Activated T-cell treated with anti-CD3 and anti-CD28 coated beads for 1 hour (primary cell): ENCODE measurements at regions not wholly inside any gene's neighbourhood (a gene's known extent, or its start where the extent isn't known, plus 50 kb on each side); places are given as distances from the start of the nearest gene placed in this dataset.
"Not testable (repeated sequence)": the region's sequence is repeated elsewhere in the genome, so short reads cannot be mapped to it uniquely, and the experiment has no call there.

Source experiments
- DNase-seq: peaks from one replicate; pipeline ENCODE4 v3.0.0-alpha.2; 2020; ENCODE audit warnings: low read depth

GRCh38 chr3:176328666-176329065 is 868.6 kb downstream of the TBL1XR1 start:
- DNase-seq, result no peak

GRCh38 chr3:176328198-176328597 is 869.1 kb downstream of the TBL1XR1 start:
- no peak for DNase-seq

DNA sequence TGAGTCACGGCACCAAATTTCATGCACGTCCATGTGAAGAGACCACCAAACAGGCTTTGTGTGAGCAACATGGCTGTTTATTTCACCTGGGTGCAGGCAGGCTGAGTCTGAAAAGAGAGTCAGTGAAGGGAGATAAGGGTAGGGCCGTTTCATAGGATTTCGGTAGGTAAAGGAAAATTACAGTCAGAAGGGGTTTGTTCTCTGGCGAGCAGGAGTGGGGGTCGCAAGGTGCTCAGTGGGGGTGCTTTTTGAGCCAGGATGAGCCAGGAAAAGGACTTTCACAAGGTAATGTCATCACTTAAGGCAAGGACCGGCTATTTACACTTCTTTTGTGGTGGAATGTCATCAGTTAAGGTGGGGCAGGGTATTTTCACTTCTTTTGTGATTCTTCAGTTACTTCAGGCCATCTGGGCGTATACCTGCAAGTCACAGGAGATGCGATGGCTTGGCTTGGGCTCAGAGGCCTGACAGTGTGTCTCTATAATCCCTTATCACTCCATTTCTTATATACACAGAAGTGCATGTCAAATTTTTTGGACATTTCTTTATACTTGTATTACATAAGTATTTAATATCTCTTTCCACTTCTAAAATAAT is 870.3 kb downstream of the TBL1XR1 start:
- not testable (repeated sequence) for DNase-seq

GRCh38 chr3:176321532-176321931 is 875.8 kb downstream of the TBL1XR1 start:
- not testable (repeated sequence) for DNase-seq

DNA sequence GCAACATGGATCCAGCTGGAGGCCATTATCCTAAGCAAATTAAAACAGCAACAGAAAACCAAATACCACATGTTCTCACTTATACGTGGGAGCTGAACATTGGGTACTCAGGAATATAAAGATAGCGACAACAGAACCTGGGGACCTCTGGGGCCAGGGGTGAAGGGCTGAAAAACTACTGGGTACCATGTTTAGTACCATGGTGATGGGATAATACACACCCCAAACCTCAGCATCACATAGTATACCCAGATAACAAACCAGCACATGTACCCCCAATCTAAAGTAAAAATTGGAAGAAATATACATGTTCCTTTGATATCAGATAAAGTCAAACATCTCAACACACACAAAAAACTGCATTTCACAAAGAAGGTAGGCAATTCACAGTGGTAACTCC is 876.2 kb downstream of the TBL1XR1 start:
- DNase-seq, result no peak

- DNase-seq, result no peak
Observed at GRCh38 chr3:176313426-176313825, 883.9 kb downstream of the TBL1XR1 start.

- DNase-seq, result no peak
Observed at GRCh38 chr3:176310641-176311040, 886.6 kb downstream of the TBL1XR1 start.

DNA sequence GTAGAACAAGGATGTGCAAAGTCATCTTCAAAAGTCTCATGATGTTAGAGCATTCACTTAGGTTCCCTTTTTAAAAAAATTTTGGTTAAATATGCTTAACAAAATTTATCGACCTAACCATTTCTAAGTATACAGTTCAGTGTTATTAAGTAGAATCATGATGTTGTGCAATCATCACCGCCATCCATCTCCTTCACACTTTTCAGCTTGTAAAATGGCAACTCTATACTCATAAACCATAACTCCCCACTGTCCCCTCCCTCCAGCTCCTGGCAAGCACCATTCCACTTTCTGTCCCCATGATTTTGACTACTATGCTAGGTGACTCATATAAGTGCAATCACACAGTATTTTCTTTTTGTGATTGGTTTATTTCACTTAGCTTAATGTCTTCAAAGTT is 895.0 kb downstream of the TBL1XR1 start:
- DNase-seq, result no peak

GRCh38 chr3:176296066-176296597 is 901.1 kb downstream of the TBL1XR1 start:
- DNase-seq, result no peak

DNA sequence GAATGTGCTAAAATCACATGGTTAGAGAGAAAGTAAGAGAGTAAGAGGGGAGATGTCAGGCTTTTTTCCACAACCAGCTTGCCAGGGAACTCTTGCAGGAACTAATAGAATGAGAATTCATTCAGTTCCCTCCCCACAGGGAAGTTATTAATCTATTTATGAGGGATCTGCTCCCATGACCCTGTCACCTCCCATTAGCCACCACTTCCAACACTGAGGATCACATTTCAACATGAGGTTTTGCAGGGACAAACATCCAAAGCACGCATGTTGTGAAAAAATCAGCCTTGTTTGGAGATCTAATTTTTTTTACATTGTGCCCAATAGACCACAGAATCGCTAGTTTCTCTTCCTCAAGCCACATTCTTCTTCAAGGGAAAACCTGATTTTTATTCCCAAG is 904.0 kb downstream of the TBL1XR1 start:
- DNase-seq, result no peak

GRCh38 chr3:176286476-176287085 is 910.7 kb downstream of the TBL1XR1 start:
- DNase-seq, result no peak

GRCh38 chr3:176275538-176275937 is 921.7 kb downstream of the TBL1XR1 start:
- no peak for DNase-seq

DNA sequence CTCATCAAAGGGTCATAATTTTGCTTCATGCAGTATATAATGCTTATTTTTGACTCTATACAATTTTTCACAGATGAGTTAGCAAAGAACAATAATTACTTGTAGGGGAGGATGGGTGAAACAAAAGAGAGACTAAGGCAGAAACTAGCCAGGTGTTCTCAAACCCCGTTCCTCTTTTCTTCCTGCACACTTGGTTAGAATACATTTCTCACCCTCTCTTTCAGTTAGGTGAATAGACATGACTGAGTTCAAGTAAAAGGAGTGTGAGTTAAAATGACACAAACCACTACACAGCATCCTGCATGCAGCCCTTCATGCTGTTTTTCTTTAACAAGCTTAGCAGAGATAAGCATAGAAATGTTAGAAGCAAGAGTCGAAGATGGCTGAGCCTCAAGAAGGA is 922.2 kb downstream of the TBL1XR1 start:
- DNase-seq, result no peak

DNA sequence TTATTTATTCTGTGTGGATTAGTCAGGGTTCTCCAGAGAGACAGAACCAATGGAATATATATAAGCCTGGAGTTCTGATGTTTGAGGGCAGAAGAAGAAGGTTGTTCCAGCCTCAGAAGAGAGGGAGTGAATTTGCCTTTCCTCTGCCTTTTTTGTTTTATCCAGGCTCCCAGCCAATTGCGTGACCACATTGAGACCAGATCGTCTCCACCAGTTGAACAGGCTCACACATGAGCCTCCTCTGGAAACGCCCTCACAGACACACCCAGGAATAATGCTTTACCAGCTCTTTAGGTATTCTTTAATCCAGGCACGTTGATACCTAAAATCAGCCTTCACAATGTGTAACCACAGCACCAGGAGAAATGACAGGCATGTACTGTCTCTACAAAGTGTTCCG is 923.1 kb downstream of the TBL1XR1 start:
- DNase-seq, result no peak

DNA sequence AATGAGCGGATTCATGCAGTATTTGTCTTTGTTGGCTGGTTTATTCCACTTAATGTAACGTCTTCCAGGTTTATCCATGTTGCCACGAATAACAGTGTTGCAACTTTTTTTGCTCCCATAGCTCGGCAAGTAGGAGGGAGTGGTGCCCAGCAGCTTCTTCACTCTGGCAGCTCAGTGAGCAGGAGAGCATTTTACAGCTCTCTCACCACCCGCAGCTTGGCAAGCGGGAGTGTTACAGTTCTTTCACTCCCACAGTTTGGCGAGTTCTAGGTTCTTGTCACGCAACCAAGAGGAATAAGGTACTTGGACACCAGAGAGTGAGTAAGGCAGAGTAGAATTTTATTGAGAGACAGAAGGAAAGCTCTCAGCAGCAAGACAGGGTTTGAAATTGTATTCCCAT is 935.2 kb downstream of the TBL1XR1 start:
- no peak for DNase-seq

DNA sequence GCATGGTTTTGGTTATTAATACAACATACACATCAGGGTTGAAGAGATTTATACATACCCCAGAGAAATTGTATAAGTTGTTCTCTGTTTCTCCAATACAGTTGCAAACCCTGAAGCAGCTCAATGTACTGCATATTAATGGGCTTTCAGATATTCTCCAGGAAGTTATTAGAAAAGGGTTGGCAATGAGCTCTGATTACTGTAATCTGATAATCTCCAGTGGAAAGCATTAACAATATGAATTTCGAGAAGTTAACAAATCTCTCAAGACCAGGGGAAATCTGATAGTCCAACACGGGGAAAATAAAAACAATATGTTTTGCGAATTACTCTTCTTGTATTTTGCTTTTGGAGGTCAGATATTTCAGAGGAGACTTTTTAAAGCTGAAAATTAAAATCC is 950.1 kb downstream of the TBL1XR1 start:
- DNase-seq, result no peak

GRCh38 chr3:176219970-176220369 is 977.3 kb downstream of the TBL1XR1 start:
- DNase-seq, result no peak

DNA sequence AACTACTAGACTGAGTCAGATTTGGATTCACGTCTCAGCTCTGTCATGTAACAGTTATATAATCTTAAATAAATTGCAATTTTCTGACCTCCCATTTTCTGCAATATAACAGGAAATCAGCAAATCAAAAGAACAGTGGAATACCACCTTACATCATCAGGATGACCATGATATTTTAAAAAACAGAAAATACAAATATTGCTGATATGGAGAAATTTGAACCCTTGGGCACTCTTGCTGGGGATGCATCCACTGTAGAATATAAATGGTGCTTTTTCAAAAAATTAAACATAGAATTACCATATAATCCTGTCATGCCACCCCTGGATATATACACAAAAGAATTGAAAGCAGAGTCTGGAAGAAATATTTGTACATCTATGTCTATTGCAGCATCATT is 982.5 kb downstream of the TBL1XR1 start:
- no peak for DNase-seq

DNA sequence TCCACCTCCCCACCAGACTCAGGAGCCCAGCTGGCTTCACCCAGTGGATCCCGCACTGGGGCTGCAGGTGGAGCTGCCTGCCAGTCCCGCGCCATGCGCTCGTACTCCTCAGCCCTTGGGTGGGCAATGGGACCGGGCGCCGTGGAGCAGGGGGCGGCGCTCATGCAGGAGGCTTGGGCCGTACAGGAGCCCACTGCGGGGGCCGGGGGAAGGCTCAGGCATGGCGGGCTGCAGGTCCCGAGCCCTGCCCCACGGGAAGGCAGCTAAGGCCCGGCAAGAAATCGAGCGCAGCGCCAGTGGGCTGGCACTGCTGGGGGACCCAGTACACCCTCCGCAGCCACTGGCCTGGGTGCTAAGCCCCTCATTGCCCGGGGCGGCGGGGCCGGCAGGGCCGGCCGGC is 984.0 kb downstream of the TBL1XR1 start:
- not testable (repeated sequence) for DNase-seq

DNA sequence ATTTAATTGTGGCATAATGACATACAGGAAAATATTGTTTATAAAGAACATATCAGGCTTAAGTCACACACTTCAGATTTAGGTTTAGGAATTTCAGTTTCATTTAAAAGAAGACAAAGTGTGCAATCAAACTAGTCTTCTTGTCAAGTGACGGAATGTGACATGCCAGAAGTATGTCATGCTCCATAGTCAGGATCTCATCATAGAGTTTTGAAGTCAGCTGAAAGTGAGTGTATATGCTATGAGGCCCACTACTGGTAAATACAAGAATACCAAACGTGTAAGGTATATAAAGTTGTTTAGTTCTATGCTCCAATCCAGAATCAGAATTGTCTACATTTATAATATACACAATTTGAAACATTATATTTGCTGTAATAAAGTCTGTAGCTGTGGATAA is 988.4 kb downstream of the TBL1XR1 start:
- DNase-seq, result no peak

DNA sequence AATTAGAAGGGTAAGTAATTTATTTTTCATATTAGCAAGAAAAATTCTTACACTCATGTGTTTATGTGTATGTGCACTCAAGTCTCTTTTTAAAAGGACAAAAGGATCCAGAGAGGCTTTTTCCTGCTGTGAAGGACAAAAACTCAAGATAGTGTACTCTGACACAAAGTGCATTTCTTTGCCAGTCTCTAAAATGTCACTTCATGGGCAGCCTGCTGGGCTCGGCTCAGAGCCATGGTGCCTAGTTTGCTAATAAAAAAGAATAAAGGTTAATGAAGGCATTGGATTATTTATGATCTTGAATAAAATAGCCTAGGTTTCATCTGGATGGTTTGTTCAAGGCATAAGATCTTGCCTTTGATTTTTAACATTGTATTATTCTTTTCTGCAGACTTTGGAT is 989.0 kb downstream of the TBL1XR1 start:
- no peak for DNase-seq

DNA sequence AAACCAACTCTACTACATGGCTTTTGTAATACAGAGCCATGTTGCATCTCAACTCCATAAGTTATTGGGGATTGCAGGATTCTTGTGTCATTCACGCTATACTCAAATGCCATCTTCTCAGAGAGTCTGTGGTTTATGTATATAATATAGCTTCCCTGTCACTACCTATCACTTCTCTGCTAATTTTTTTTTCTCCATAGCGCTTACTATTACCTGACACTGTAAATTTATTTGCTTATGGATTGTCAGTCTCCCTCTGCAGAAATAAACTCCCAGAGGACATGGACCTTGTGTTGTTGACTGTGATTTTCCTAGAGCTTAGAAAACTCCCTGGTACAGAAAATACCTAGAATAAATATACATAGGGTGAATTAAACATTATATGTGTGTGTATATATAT is 990.5 kb downstream of the TBL1XR1 start:
- no peak for DNase-seq

- no peak for DNase-seq
Observed at GRCh38 chr3:176202652-176203051, 994.6 kb downstream of the TBL1XR1 start.
